ENCODE measurements at regions not wholly inside any gene's neighbourhood (a gene's known extent, or its start where the extent isn't known, plus 50 kb on each side); places are given as distances from the start of the nearest gene placed in this dataset.

DNA sequence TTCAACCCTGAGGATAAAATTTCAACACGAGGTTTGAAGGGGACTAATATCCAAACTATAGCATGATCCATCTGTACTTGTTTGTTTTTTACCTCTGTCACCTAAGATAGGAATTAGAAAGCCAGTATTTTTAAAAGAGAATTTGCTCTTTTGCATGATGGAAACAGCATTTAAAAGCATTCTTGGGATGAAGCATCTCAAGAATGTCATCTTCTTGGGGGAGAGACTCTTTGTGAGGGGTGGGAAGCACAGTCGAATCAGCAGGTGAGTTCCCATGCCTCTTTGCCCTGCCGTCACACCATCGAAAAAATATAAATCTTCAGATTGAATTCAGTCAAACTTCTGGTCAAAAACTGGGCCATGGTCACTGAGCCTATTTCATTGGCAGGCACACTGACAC lies 55.3 kb upstream of the BCHE start:
- H3K36me3 ChIP-seq (ENCODE audit: control insufficient read depth in 2 of 2, extremely low read depth in 1 of 2, insufficient read depth in 2 of 2, low read length in 2 of 2): no peaks in the 10 kb centered on the region
- H3K4me2 ChIP-seq (ENCODE audit: control insufficient read depth, extremely low read depth, insufficient read depth, low read depth, low read length): no peak overlapping the region
- dilution Hi-C loops (cut with MboI; ENCODE audit: extremely low pct_ligation_motif_present, low sequenced_read_pairs): no loop called here
- H3K27ac ChIP-seq (ENCODE audit: control insufficient read depth, insufficient read depth, low read length): no peak overlapping the region
- no peaks in the 10 kb centered on the region for H3K79me2 ChIP-seq (ENCODE audit: control insufficient read depth, insufficient read depth, low read length)
- H3K27me3 ChIP-seq (ENCODE audit: control insufficient read depth, extremely low read depth, insufficient read depth, low read length): no peaks in the 10 kb centered on the region
- H3K9me1 ChIP-seq (ENCODE audit: control insufficient read depth, extremely low read depth, insufficient read depth, low read length): no peaks in the 10 kb centered on the region
- no peak overlapping the region for H3K9ac ChIP-seq (ENCODE audit: control insufficient read depth, extremely low read depth, insufficient read depth, low read length)
- no peaks in the 10 kb centered on the region for H3K4me1 ChIP-seq (ENCODE audit: control insufficient read depth, extremely low read depth, insufficient read depth, low read length)
- FAIRE-seq (no peak), DNase-seq (ENCODE audit: low read depth, low spot score) (no peak)
- no peaks in the 10 kb centered on the region for H3K9me3 ChIP-seq (ENCODE audit: control insufficient read depth, low read depth, low read length)
- no peaks in the 10 kb centered on the region for H4K20me1 ChIP-seq (ENCODE audit: control insufficient read depth, extremely low read depth, insufficient read depth, low read length)
- no peak overlapping the region for H2AFZ ChIP-seq (ENCODE audit: control insufficient read depth, low read length)
- TF ChIP-seq, protein P1, sequence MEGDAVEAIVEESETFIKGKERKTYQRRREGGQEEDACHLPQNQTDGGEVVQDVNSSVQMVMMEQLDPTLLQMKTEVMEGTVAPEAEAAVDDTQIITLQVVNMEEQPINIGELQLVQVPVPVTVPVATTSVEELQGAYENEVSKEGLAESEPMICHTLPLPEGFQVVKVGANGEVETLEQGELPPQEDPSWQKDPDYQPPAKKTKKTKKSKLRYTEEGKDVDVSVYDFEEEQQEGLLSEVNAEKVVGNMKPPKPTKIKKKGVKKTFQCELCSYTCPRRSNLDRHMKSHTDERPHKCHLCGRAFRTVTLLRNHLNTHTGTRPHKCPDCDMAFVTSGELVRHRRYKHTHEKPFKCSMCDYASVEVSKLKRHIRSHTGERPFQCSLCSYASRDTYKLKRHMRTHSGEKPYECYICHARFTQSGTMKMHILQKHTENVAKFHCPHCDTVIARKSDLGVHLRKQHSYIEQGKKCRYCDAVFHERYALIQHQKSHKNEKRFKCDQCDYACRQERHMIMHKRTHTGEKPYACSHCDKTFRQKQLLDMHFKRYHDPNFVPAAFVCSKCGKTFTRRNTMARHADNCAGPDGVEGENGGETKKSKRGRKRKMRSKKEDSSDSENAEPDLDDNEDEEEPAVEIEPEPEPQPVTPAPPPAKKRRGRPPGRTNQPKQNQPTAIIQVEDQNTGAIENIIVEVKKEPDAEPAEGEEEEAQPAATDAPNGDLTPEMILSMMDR (optimal IDR thresholded peaks at IDR 0.05 in 1 of 3, IDR thresholded peaks at IDR 0.05 in 1 of 3, conservative IDR thresholded peaks at IDR 0.05 in 1 of 3; ENCODE audit: extremely low read depth in 1 of 3, insufficient read depth in 2 of 3, low read length in 3 of 3): no peak
- TF ChIP-seq EZH2 (IDR thresholded peaks at IDR 0.05; ENCODE audit: low read length): no peak
- no peak overlapping the region for H3K4me3 ChIP-seq (ENCODE audit: control insufficient read depth in 2 of 3, extremely low read depth in 1 of 3, insufficient read depth in 2 of 3, low read depth in 1 of 3, low read length in 3 of 3)

Small RNAs in the stretch of these regions (small RNA-seq; reads per million reads assigned to genes)
- 0 reads per million in 3 experiments for gene AC069439.1 (ENCODE audit: insufficient read length in 3 of 3, low read depth in 3 of 3, low replicate concordance in 1 of 3)
- gene AC072046.1 (ENCODE audit: insufficient read length in 3 of 3, low read depth in 3 of 3, low replicate concordance in 1 of 3): 0 reads per million in 3 experiments
- 0 reads per million in 3 experiments for gene AC072046.2 (ENCODE audit: insufficient read length in 3 of 3, low read depth in 3 of 3, low replicate concordance in 1 of 3)
- 0 reads per million in 3 experiments for gene MTND4LP10 (ENCODE audit: insufficient read length in 3 of 3, low read depth in 3 of 3, low replicate concordance in 1 of 3)
- gene RN7SKP298 (ENCODE audit: insufficient read length in 3 of 3, low read depth in 3 of 3, low replicate concordance in 1 of 3): 0 reads per million in 3 experiments

Measured in keratinocyte (primary cell).